Pancreas (tissue), 10 donors: ENCODE measurements at regions not wholly inside any gene's neighbourhood (a gene's known extent, or its start where the extent isn't known, plus 50 kb on each side); places are given as distances from the start of the nearest gene placed in this dataset.

Experiments used
- ATAC-seq, 4 donors: fragments of 200-7000 bp; cut with Tn5 transposase; one replicate each; pipeline versions ENCODE4 v1.8.0 to v1.9.1; 2020; ENCODE audit warnings: mild to moderate bottlenecking in 4 of 4, moderate library complexity in 4 of 4
- DNase-seq, 6 donors: peaks; one replicate each; pipeline ENCODE4 v3.0.0-alpha.2; 2020
- FAIRE-seq: peaks from 2 replicates; lab custom pipeline; 2012; peaks lifted over from hg19 to GRCh38; lab: Jason Lieb, UNC
- H3K27ac ChIP-seq, 4 donors: fragments of 200-600 bp; sonication (generic); 1 replicate in 3 of 4; 2 replicates in 1 of 4; pipeline versions ENCODE4 v1.5.0 to v1.8.0; 2020
- H3K27me3 ChIP-seq, 4 donors: fragments of 200-600 bp; one replicate each; pipeline ENCODE4 v1.8.0; 2021
- H3K36me3 ChIP-seq, 3 donors: fragments of 200-600 bp; sonication (generic) in 1 of 3; one replicate each; pipeline versions ENCODE4 v1.5.0 to v1.8.0; 2020 to 2021
- H3K4me1 ChIP-seq, 3 donors: fragments of 200-600 bp; one replicate each; pipeline ENCODE4 v1.8.0; 2021
- H3K4me3 ChIP-seq, 4 donors: fragments of 200-600 bp; sonication (generic) in 2 of 4; one replicate each; pipeline versions ENCODE4 v1.5.0 to v1.8.0; 2020 to 2021
- H3K9me3 ChIP-seq, 4 donors: fragments of 200-600 bp; one replicate each; pipeline ENCODE4 v1.8.0; 2021
- CTCF ChIP-seq, 4 donors: fragments of 200-600 bp; sonication (generic) in 3 of 4; IDR thresholded peaks; one replicate each; pipeline versions ENCODE4 v1.5.0 to v1.8.0; 2021; ENCODE audit warnings: antibody characterized with exemption in 4 of 4
- WGBS, 2 donors: extraction: QIAGEN DNeasy Blood & Tissue Kit; methylation state at CpG; one replicate each; pipeline ENCODE4 v1.1.7; 2013; 5-methylcytosine and 5-hydroxymethylcytosine counted together
- intact Hi-C, 3 donors: fragments of 100-400 bp; cut with DNase I; formaldehyde crosslinking; loops; one replicate each; pipeline versions ENCODE4 v1.11.1 to v1.14.2; 2022
- donor health status: healthy with polysubstance abuse.
- donor health status: DM: no; HTN: no; CAD: no; lungs with moderate emphysema.
- donor health status: DM: no; HTN: no; CAD: no.
- donor health status: control.
- donor health status: control.
- donor health status: Bipolar disorder and iron deficiency.
- donor health status: DM: yes; HTN: yes; CAD: no.
- donor health status: DM: no; HTN: no; CAD: no.
- donor health status: DM: no; HTN: no; CAD: no.
- donor health status: DM: yes; HTN: yes; CAD: no.

GRCh38 chr1:58391056-58391455, 155.5 kb downstream of the OMA1 start:
- Histone ChIP-seq H3K9me3 (no peaks in the 10 kb centered on the region), H3K27ac (no peak overlapping the region), H3K4me1 (no peaks in the 10 kb centered on the region), H3K4me3 (no peak overlapping the region), H3K27me3 (no peaks in the 10 kb centered on the region), H3K36me3 (no peaks in the 10 kb centered on the region)
- no peak for ATAC-seq
- intact Hi-C loops: no loop called here
- TF ChIP-seq CTCF (IDR thresholded peaks at IDR 0.05): no peak
- DNase-seq: no peak
- WGBS, 2 donors: 78 to 89% methylated on average over 5 of the region's 5 CpGs
- no peak for FAIRE-seq

- Histone ChIP-seq H3K36me3 (no peaks in the 10 kb centered on the region), H3K4me3 (no peak overlapping the region), H3K4me1 (no peaks in the 10 kb centered on the region), H3K27me3 (no peaks in the 10 kb centered on the region), H3K27ac (no peak overlapping the region), H3K9me3 (no peaks in the 10 kb centered on the region)
- DNase-seq: no peak
- no peak for FAIRE-seq
- intact Hi-C loops: no loop called here
- no peak for ATAC-seq
- 74 to 89% methylated on average over 1 of the region's 1 CpG for whole genome bisulfite sequencing, 2 donors
- no peak for TF ChIP-seq CTCF (IDR thresholded peaks at IDR 0.05)
Observed at GRCh38 chr1:58390091-58390490, 156.4 kb downstream of the OMA1 start.

GRCh38 chr1:58380345-58380744, 166.2 kb downstream of the OMA1 start:
- ATAC-seq: no peak
- H3K27ac ChIP-seq: no peak overlapping the region
- TF ChIP-seq CTCF (IDR thresholded peaks at IDR 0.05): no peak
- WGBS, 2 donors: 71 to 92% methylated on average over 2 of the region's 2 CpGs
- intact Hi-C loops: no loop called here
- H3K9me3 ChIP-seq: no peaks in the 10 kb centered on the region
- no peaks in the 10 kb centered on the region for H3K27me3 ChIP-seq
- H3K4me1 ChIP-seq: no peaks in the 10 kb centered on the region
- H3K36me3 ChIP-seq: no peaks in the 10 kb centered on the region
- FAIRE-seq: no peak
- DNase-seq: no peak
- H3K4me3 ChIP-seq: no peak overlapping the region

- intact Hi-C loops: no loop called here
- TF ChIP-seq CTCF (IDR thresholded peaks at IDR 0.05): no peak
- H3K27ac ChIP-seq: no peak overlapping the region
- no peaks in the 10 kb centered on the region for H3K27me3 ChIP-seq
- DNase-seq (no peak), FAIRE-seq (no peak), ATAC-seq (no peak)
- H3K4me3 ChIP-seq: no peak overlapping the region
- no peaks in the 10 kb centered on the region for H3K36me3 ChIP-seq
- H3K4me1 ChIP-seq: no peaks in the 10 kb centered on the region
- H3K9me3 ChIP-seq: no peaks in the 10 kb centered on the region
Observed at GRCh38 chr1:58367217-58367616, 179.3 kb downstream of the OMA1 start.

- no peaks in the 10 kb centered on the region for H3K27me3 ChIP-seq
- no peaks in the 10 kb centered on the region for H3K9me3 ChIP-seq
- WGBS, 2 donors: 91 to 96% methylated on average over 2 of the region's 2 CpGs
- no peaks in the 10 kb centered on the region for H3K36me3 ChIP-seq
- no peak for TF ChIP-seq CTCF (IDR thresholded peaks at IDR 0.05)
- H3K27ac ChIP-seq: no peak overlapping the region
- FAIRE-seq: no peak
- no peak for ATAC-seq
- DNase-seq: no peak
- H3K4me1 ChIP-seq: no peaks in the 10 kb centered on the region
- no peak overlapping the region for H3K4me3 ChIP-seq
- intact Hi-C loops: no loop called here
Observed at GRCh38 chr1:58365328-58365727, 181.2 kb downstream of the OMA1 start.
